NCI-H526 treated with DMSO at 0.1 percent for 48 hours (cell line): ENCODE measurements at regions not wholly inside any gene's neighbourhood (a gene's known extent, or its start where the extent isn't known, plus 50 kb on each side); places are given as distances from the start of the nearest gene placed in this dataset.
A peak's percentile ranks its signal among the peaks of the same experiment; 100 is the strongest.

Experiments used
- DNase-seq: peaks from one replicate; lab custom pipeline; 2025; lab: John Stamatoyannopoulos, UW

DNA sequence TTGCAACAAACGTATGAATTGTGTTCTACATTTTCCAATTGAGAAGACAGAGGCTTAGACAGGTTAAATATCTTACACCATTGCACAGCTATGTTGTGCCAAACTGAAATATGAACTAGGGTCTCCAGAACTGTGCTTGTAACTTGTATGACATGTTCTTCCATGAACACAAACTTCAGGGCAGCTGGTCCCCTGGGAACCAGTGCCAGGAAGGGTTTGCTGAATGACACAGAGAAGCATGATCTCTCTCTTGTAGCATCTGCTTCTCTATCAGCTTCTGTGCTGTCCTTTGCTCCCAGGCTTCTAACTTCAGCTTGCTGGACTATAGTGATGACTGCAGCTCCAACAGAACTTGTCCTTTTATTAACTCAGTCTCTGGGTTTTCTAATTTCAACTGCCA lies 385.5 kb downstream of the SIPA1L2 start:
- DNase-seq, result no peak

DNA sequence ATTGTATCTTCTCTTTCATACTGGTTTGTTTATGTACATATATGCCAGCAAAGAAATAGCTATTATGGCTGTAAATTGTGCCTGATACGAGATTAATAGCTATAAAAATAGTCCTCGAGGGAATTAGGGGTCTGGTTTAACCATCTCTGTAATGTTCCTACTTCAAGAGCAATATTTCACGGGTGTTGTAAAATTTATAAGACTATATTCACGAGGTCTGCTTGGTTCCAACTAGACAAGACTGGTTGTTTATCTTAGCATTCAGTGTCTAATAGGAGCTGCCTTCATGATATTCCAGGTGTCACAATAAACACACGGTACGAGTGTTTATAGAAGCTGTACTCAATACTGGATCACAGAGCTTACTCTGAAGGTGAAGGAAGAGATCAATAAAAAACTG lies 389.9 kb downstream of the SIPA1L2 start:
- DNase-seq, result no peak

DNA sequence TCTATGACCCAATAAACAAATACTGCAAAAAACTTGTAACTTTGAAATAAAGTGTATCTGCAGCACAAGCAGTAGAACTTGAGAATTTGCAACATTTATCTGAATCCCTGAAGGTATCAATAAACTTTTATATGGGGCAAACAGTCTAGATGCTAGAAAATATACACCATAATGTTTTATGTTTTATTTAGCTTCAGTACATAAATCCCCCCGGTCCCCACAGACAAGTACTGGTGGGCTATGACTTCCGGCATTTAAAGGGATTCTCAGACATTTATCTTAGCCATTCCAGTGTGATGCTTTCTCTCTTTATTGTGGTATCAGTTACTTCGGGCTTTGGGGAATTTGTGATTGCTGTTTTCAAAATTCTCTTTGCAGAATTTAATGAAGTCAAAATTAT lies 390.4 kb downstream of the SIPA1L2 start:
- DNase-seq, result no peak

DNA sequence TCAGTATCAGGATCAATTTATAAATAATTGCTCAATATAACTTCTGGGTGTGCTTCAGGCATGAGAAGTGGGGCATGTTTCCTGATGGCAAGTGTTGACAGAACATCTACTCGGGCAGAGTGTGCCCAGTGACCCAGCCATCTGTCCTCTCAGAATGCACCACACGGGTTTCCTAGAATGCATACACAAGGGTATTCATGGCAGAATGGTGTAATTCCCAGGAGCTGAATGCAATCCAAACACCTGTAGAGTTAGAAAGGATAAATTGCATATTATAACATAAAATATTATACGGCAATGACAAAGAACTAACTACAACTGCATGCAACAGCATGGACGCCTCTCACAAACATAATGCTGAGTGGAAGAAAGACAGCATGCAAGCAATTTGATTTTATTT lies 391.9 kb downstream of the SIPA1L2 start:
- DNase-seq, result no peak

DNA sequence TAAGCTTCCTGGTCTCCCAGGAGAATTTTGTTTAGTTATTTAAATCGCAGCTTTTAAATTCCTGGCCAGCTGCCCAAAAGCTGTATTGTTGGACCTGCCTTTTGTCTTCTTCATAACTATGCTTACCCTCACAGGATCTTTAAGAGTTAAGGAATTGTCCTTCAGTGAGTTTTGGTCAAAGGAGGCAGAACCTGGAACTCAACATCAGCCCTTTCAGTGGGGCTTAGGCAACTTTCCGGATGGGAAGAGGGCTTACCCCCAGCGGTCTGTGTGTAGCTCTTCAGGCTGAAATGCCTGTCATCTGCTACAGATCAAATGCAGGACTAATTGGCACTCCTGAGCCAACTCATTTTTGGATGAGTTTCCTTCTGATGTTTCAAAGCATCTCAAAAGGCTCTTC lies 402.6 kb downstream of the SIPA1L2 start:
- no peak for DNase-seq

DNA sequence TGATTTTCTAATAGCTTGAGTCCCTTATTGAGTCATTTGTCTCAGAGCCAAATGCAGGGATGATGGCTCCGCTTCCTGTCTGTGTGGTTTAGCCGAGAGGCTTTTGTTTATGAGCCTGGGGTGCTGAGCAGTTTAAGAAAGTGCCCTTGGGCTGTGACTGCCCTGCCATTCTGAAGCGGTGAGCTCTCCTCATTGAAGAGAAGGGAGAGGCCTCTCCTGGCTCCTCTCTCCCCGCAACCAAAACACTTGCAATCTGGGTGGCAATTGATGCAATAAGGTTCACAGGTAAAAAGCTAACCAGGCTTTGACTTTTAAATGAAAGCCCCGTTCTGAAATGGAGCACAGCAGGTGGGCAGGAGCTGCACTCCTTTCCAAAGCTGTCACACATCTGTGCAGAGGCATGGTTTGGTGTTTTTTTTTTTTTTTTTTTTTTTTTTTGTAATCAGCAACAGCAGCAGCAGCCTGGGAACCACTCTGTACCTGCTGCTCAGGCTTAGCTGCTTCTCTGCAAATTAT lies 403.7 kb downstream of the SIPA1L2 start:
- no peak for DNase-seq

DNA sequence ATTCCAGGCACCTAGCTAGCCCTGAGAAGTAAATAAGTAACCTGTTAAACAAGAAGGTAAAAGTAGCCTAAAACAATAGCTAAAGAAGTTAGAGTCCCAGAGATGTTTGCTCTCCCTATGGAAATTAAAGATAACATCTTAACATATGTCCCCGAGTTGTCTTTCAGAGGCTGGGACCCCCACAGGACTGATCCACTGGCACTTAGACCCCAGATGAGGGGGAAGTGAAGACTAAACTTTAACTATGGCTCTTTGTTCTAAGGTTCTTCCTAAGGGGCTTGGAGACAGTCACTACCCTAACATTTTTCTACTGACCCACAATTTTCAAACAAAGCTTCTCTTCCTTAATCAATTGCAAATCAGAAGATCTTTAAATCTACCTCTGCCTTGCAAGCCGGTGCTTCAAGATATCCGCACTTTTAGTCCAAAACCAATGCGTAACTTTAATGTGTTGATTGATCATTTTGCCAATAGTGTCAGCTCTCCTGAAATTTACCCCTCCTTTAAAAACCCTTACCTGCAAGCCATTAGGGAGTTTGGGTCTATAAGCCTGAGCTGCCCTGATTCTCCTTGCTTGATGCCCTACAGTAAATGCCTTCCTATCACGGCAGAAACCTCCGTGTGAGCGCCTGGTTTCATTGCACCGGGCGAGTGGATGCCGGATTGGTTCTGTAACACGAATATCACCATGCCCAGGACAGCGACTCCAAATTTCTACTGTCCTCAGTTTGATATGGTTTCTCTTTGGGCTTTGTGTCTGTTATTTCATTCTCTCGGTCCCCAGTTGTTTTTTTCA lies 404.4 kb downstream of the SIPA1L2 start:
- no peak for DNase-seq

DNA sequence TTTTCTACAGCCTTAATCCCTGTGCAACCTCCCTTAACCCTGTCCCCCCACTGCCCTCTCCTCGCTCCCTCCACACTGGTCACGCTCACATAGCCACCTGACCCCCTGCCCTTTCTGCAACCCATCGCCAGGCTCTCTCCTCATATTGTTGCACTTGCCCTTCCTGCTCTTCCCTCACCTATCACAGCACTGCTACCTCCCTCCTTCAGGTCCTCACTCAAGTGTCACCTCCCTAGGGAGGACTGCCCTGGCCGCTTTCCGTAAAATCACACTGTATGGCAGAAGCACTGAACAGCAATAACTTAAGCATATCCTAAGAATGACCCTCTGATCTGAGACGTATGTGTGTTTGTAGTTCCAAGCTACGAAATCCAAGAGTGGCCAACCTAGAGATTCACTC lies 406.0 kb downstream of the SIPA1L2 start:
- DNase-seq, result no peak

DNA sequence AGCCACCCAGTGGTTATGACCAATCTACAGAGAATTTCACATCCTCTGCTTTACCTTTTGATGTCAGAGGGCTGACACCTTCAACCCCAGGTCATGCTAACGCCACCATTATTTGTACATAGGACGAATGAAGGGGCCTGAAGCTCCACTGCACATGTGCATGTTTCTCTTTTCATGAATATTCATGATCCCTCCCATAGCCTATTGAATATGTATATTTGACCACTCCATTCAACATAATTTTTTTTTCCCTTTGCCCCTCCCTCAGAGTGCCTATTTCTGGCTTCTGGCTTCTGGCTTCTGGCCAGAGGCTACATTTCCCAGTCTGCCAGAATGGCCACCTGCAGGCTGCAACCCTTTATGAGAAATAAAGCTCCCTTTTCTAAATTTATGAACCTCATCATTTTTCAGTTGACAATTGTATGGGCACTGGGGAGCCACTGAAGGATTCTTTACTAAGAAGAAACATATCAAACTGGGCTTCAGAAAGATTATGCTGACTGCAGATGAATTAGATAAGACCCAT lies 406.7 kb downstream of the SIPA1L2 start:
- DNase-seq, result no peak

DNA sequence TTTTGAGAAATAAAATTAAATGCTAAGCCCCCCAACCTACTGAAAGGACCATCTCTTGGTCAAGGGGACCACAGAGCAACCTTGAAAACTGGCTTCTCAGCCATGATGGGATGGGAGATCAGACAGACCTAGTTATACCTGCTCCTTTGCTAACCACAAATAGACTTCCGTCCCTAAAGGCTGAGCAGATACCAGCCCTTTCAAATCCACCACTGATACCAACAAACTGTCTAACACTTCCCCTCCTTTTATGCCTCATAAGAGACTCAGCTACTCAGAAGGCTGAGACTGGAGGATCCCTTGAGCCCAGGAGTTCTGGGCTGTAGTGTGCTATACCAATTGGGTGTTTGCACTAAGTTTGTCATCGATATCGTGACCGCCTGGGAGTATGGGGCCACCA lies 407.3 kb downstream of the SIPA1L2 start:
- DNase-seq, result no peak

DNA sequence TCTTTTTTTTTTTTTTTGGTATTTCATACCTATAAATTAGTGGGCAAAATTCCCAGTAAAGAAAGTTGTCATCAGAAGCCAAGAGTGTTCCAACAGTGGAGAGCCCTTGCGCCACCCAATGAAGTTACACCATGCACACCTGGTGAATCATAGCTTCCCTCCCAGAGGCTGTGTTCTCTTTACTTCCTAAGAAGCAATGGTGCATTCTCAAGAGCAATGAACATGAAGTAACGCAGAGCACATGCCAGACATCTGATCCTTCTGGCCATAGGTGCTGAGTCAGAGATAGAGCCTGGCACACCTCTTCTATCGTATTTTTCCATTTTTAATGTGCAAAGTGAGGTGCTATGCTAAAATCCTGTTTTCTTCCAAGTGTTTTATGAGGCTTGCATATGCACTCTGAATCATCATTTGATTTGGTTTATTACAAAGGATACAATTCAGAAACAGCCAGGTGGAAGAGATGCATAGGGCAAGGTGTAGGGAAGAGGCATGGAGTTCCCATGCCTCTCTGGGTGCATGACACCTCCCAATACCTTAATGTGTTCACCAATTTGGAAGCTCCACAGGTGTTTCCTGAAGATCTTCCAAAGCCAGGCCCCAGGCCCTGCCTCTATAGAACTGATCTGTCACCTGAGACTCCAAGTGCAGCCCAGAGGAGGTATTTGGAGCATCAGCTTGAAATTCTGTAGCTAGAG lies 408.0 kb downstream of the SIPA1L2 start:
- DNase-seq, result no peak

DNA sequence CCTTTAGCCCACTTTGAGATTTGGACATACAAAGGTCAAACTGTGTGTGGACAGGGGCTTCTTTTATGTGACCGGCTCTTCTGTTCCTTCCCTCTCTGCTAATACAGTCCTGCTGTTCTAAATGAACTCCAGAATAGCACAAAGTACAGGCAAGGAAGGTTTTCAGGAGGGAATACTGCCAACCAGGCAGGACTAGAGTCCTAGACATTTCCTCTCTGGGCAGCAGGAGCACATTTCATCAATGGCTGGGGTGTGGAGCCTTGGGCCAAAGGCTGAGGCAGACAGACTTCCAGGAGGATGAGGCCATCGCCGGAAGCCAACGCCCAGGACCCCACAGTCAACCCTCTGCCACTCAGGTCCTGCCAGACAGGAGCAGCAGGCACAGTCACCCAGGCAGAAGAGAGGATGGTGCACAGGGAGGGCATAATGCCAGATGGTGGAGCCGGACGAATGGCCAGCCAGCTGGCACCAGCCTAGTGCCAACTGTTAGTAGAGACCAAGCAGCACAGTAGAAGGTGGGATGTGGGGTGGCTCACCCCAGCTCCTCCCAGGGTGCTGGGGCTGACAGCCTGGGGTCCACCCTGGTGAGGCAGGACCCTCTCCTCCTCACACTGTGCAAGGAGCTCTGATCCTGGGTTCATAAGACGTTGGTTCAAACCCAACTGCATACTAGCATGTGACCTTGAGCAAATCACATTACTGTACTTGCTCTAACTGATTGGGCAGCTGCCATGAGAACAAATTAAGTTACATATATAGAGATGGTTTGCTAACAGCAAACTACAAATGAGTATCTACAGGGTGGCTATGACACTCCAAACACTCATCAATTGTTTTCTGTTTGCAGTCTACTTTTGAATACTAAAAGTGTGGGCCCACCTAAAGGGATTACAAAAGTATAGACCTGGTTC lies 410.7 kb downstream of the SIPA1L2 start:
- no peak for DNase-seq

DNA sequence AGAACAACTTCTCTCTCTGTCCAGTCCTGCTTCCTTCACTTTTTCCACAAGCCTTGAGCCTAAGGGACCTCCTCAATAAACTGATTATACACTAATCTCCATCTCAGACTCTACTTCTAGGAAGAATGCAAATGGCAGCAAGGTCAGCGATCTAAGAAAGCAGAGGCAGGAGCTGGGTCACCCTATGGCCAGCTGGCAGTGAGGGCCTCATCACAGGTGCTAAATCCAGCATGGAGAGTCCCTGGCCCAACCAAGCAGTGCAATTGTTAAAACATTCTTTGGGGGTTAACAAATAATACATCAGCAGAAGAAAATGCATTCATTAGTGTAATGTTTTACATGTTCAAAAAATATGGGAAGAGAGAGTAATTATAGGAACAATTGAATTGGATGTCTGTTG lies 416.0 kb downstream of the SIPA1L2 start:
- no peak for DNase-seq

DNA sequence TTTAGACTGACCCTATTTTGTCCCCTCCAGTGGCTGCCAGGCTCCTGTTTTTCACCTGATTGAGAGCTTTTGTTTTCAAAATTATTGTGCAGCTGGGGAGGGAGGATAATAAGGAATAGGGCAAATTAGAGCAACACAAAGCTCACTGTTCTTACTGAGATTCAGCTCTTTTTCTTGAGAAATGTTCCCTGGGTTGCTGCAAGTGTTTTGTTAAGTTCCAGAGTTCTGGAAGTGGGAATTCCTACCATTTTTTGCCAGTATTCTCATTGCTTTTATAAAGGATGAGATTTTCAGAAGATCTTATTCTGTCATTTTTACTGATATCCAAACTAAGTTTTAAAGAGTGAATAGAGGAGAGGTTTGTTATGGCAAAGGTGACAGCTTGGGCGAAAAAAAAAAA lies 417.7 kb downstream of the SIPA1L2 start:
- DNase-seq, result no peak

DNA sequence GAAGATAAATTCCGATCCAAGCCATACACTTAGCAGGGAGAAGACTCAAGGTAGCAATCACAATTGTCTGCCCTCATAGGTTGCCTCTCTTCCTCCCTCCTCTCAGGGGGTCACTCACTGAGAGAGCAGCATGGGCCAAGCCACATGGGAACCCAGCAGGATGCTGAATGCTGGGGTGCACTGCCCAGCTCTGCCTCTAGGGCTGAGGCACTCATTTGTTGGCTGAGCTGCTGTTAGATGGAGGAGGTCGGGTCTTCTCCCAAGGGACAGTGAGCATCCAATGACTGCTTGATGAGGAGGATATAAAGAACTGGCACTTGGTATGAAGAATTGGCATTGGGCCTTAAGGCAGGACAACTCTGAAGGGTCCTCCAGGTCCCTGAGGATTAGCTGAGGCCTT lies 418.8 kb downstream of the SIPA1L2 start:
- DNase-seq, result no peak

DNA sequence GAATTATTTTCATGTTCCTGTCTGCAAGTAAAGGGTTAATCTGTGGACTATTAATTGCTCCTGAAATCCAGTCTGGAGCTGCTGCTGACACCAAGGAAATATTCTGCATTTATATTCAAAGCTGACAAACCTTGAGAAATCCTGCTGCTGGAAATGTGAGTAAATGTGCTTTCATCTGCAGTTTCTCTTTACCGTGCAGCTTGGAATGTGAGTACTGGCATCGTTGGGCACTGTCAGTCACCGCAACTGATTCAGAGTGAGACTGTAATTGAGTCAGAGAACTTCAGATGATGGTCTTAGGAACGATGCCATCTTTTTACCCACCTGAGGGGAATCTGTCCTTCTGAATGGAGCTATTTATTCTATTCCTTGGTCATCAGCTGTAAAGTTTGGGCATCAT lies 420.6 kb downstream of the SIPA1L2 start:
- DNase-seq, result no peak

DNA sequence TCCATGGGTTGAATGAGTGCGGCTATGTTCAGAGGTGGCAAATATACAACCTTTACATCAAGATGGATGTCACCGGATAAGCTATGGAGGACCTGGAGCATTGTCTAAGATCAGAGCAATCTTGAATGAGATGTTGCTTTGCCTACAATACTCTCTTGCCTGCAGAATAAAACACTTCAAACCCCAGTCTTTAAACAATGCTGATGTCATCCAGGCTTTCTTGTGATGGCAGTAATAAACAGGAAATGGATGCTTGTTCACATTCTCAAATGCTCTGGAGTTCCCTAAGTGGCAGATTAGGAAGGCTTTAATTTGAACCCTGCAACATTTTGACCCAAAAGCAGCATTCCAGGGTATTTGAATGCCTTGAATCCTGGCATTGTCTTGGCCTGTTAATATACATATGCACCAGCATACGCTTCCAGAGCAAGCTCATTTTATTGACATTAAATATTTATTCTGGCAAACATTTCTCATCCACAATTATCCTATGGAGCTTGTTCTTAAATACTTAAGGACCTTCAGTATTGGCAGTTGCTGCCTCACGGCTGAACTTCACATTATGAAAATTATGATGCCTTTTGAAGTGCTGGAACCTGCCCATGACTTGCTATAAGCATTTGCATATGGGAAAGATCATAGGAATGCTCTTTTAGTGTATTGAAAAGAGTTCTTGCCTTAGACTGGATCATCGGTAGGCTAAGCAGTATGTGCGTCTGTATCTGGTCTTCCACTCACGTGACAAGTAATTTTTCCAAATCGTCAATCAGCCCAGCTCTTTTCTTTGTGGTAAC lies 422.7 kb downstream of the SIPA1L2 start:
- DNase-seq, result peak; percentile 84

DNA sequence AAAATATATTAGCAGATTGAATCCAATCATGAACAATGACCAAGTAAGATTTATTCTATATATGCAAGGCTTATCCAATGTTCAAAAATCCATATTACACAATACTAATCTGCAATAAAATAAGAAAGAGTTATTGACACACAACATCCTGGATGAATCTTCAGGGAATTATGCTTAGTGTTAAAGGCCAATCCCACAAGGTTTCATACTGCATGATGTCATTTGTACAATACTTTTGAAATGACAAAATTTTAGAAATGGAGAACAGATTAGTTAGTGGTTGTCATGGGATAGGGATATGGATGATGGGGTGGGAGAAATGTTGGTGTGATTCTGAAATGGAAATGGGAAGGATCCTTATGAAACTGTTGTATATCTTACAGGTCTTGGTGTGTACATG lies 425.7 kb downstream of the SIPA1L2 start:
- no peak for DNase-seq

DNA sequence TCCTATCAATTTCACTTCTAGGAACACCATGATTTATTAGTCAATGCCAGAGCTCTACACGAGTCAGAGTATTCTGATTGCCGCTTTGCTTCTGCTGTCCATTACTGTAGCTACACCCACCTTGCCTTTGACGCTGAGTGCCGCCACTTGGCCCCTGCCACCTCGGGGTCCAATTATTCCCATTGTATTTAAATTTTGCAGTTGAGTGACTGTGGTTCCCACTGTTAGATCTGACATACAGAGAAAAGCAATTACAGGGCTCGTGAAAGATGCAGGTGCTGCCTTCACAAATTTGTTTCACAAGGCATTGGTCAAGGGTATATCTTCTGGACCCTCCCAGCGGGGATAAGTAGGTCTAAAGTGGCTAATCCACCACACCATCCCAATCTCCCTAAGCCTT lies 428.9 kb downstream of the SIPA1L2 start:
- DNase-seq, result no peak

DNA sequence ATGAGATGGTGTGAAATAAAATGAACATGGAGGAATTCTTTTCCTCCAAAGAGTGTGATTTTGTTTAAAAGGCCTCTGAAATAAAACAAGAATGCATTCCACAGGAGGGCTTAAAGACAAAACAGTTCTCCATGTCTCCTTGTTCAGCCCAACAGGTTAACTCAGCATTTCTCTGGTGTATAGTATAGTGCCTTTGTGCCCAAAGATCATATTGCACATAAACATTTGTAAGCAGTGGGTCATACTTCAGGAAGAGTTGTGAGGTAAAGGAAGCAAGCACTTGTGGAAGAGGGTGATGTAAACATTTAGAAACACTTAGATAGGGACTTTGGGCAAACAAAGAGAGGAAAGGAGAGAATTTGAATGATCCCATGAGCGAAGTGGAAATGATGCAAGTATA lies 433.9 kb downstream of the SIPA1L2 start:
- no peak for DNase-seq

DNA sequence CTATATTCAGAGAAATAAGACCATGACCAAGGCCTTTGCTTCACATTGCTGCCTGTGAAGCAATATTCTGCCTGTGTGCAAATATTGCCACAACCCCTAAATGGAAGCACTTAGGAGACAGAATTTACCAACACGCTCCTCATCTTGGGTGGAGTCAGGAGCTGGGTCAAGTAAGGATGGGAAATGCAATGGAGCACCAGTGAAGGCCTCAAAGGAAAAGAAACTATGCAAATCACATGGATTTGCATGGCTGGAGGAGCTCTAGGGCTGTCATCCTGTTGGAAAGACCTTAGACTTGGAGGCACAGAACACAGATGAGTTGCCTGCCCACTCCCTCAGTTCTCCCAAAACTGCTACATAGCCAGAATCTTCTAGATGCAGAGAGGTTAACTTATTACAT lies 435.5 kb downstream of the SIPA1L2 start:
- DNase-seq, result peak; percentile 15

DNA sequence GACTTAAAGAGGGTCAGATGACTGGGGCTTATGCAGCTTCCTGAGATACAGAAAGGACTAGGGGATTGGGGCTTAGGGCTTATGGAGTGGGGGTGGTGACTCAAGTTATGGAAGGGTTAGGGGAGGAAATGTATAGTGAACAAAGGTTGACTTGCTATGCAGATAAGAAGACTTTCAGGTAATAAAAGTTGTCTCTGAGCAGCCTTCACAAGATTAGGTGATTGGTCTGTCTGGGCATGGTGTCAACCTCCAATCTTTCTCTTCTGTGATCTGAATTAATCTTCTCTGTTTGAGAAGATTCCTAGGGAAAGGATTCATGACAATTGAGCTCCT lies 436.5 kb downstream of the SIPA1L2 start:
- DNase-seq, result no peak
